Upper lobe of right lung (tissue), 1 donor: ENCODE measurements at regions not wholly inside any gene's neighbourhood (a gene's known extent, or its start where the extent isn't known, plus 50 kb on each side); places are given as distances from the start of the nearest gene placed in this dataset.

Experiments
- ATAC-seq: fragments of 200-7000 bp; cut with Tn5 transposase; one replicate; pipeline ENCODE4 v1.9.1; 2020; ENCODE audit warnings: mild to moderate bottlenecking, moderate library complexity
- DNase-seq: peaks from one replicate; pipeline ENCODE4 v3.0.0-alpha.2; 2020
- H3K27ac ChIP-seq: fragments of 200-600 bp; one replicate; pipeline ENCODE4 v1.8.0; 2022
- H3K27me3 ChIP-seq: fragments of 200-600 bp; one replicate; pipeline ENCODE4 v1.8.0; 2022; ENCODE audit warnings: mild to moderate bottlenecking
- H3K36me3 ChIP-seq: fragments of 200-600 bp; one replicate; pipeline ENCODE4 v1.8.0; 2022
- H3K4me1 ChIP-seq: fragments of 200-600 bp; one replicate; pipeline ENCODE4 v1.8.0; 2022
- H3K4me3 ChIP-seq: fragments of 200-600 bp; one replicate; pipeline ENCODE4 v1.8.0; 2022; ENCODE audit warnings: mild to moderate bottlenecking
- H3K9me3 ChIP-seq: fragments of 200-600 bp; one replicate; pipeline ENCODE4 v1.8.0; 2022
- CTCF ChIP-seq: fragments of 200-600 bp; IDR thresholded peaks from one replicate; pipeline ENCODE4 v1.8.0; 2022; ENCODE audit warnings: antibody characterized with exemption
- intact Hi-C: fragments of 100-400 bp; cut with DNase I; formaldehyde crosslinking; loops from one replicate; pipeline ENCODE4 v1.11.0; 2022
- donor health status: DM: no; HTN: yes; CAD: no; lungs with severe emphysema.

- TF ChIP-seq CTCF: no peak
- Histone ChIP-seq H3K4me1 (no peaks in the 10 kb centered on the region), H3K4me3 (no peak overlapping the region), H3K36me3 (no peaks in the 10 kb centered on the region), H3K9me3 (no peaks in the 10 kb centered on the region), H3K27ac (no peak overlapping the region), H3K27me3 (no peaks in the 10 kb centered on the region)
- intact Hi-C loops: no loop called here
- ATAC-seq: no peak
- DNase-seq: no peak
Measured at GRCh38 chr6:33521489-33522091, 58.5 kb downstream of the BAK1 start.
